A549 (cell line): ENCODE measurements at regions not wholly inside any gene's neighbourhood (a gene's known extent, or its start where the extent isn't known, plus 50 kb on each side); places are given as distances from the start of the nearest gene placed in this dataset.

Experiments used
- small RNA-seq, 6 experiments: library from RNA; depleted of rRNA; stranded (forward); fragments of <200 nt; gene quantifications; one replicate each; pipeline ENCODE3, GENCODE V24; 2012

Small RNA genes in the stretch of these regions (small RNA-seq; reads per million reads assigned to genes)
- gene AP002963.1 (0 reads per million in 6 experiments), gene RNA5SP350 (0 reads per million in 6 experiments)
